Hepatic stellate cell (primary cell): ENCODE measurements at regions not wholly inside any gene's neighbourhood (a gene's known extent, or its start where the extent isn't known, plus 50 kb on each side); places are given as distances from the start of the nearest gene placed in this dataset.
"Not testable (repeated sequence)": the region's sequence is repeated elsewhere in the genome, so short reads cannot be mapped to it uniquely, and the experiment has no call there.

Source experiments
- DNase-seq: peaks from one replicate; pipeline ENCODE4 v3.0.0; 2011; ENCODE audit warnings: low spot score

GRCh38 chrX:39222346-39223113, 421.3 kb downstream of the MID1IP1 start:
- DNase-seq: no peak

GRCh38 chrX:39226251-39226650, 425.0 kb downstream of the MID1IP1 start:
- DNase-seq: no peak

- no peak for DNase-seq
Measured at GRCh38 chrX:39227371-39227770, 426.1 kb downstream of the MID1IP1 start.

GRCh38 chrX:39238006-39238405, 436.7 kb downstream of the MID1IP1 start:
- DNase-seq: no peak

GRCh38 chrX:39242187-39242586, 440.9 kb downstream of the MID1IP1 start:
- no peak for DNase-seq

- DNase-seq: no peak
Measured at GRCh38 chrX:39244147-39244546, 442.9 kb downstream of the MID1IP1 start.

- no peak for DNase-seq
Measured at GRCh38 chrX:39245024-39245423, 443.8 kb downstream of the MID1IP1 start.

GRCh38 chrX:39247536-39247935, 446.3 kb downstream of the MID1IP1 start:
- DNase-seq: no peak

- no peak for DNase-seq
Measured at GRCh38 chrX:39248330-39248729, 447.1 kb downstream of the MID1IP1 start.

- DNase-seq: no peak
Measured at GRCh38 chrX:39249999-39250398, 448.7 kb downstream of the MID1IP1 start.

- DNase-seq: no peak
Measured at GRCh38 chrX:39251995-39252394, 450.7 kb downstream of the MID1IP1 start.

- DNase-seq: no peak
Measured at GRCh38 chrX:39253551-39253950, 452.3 kb downstream of the MID1IP1 start.

- DNase-seq: no peak
Measured at GRCh38 chrX:39258331-39258730, 457.1 kb downstream of the MID1IP1 start.

- no peak for DNase-seq
Measured at GRCh38 chrX:39260965-39261364, 459.7 kb downstream of the MID1IP1 start.

GRCh38 chrX:39261446-39262147, 460.3 kb downstream of the MID1IP1 start:
- DNase-seq: no peak

GRCh38 chrX:39262641-39263040, 461.4 kb downstream of the MID1IP1 start:
- DNase-seq: no peak

GRCh38 chrX:39264023-39264422, 462.8 kb downstream of the MID1IP1 start:
- DNase-seq: no peak

- DNase-seq: no peak
Measured at GRCh38 chrX:39267176-39267575, 465.9 kb downstream of the MID1IP1 start.

GRCh38 chrX:39268207-39268606, 466.9 kb downstream of the MID1IP1 start:
- no peak for DNase-seq

- DNase-seq: no peak
Measured at GRCh38 chrX:39275500-39276068, 474.3 kb downstream of the MID1IP1 start.

- DNase-seq: not testable (repeated sequence)
Measured at GRCh38 chrX:39277685-39278390, 476.6 kb downstream of the MID1IP1 start.

GRCh38 chrX:39283239-39283638, 482.0 kb downstream of the MID1IP1 start:
- DNase-seq: no peak

GRCh38 chrX:39288592-39288991, 487.3 kb downstream of the MID1IP1 start:
- no peak for DNase-seq
